B cell (primary cell): ENCODE measurements at regions not wholly inside any gene's neighbourhood (a gene's known extent, or its start where the extent isn't known, plus 50 kb on each side); places are given as distances from the start of the nearest gene placed in this dataset.

Experiments used
- ATAC-seq: fragments of 200-7000 bp; cut with Tn5 transposase; one replicate; pipeline ENCODE4 v1.10.0; 2021; ENCODE audit warnings: low read depth, mild to moderate bottlenecking, moderate number of reproducible peaks, moderate library complexity
- CTCF ChIA-PET: fragments of 350-600 bp; sonication (Branson Sonifier 250); formaldehyde crosslinking; loops from one replicate; lab custom pipeline; 2021; ENCODE audit warnings: antibody characterized with exemption, inconsistent platforms; lab: Charles Lee
- POLR2A ChIA-PET: fragments of 350-600 bp; sonication (Branson Sonifier 250); formaldehyde crosslinking; loops from one replicate; lab custom pipeline; 2021; ENCODE audit warnings: antibody characterized with exemption; lab: Charles Lee
- DNase-seq: peaks from one replicate; pipeline ENCODE4 v3.0.0; 2013
- H2AFZ ChIP-seq: 2 replicates; pipeline ENCODE4 v1.6.1; 2012; ENCODE audit warnings: mild to moderate bottlenecking, low read depth, low read length; ENCODE audit not compliant: insufficient read depth, poor library complexity, severe bottlenecking
- H3K27ac ChIP-seq, 2 donors: 1 replicate in 1 of 2; 2 replicates in 1 of 2; pipeline ENCODE4 v1.5.1; 2012 to 2013; ENCODE audit warnings: low read length in 2 of 2, mild to moderate bottlenecking in 2 of 2, moderate library complexity in 1 of 2
- H3K27me3 ChIP-seq, 4 experiments: fragments of 200-600 bp in 1 of 4; sonication (generic) in 1 of 4; replicated peaks in 1 of 4; 1 replicate in 2 of 4; 2 replicates in 2 of 4; pipeline versions ENCODE4 v1.6.1 to v1.7.0; 2013 to 2016; ENCODE audit warnings: low read length in 3 of 4, mild to moderate bottlenecking in 2 of 4, mixed read lengths in 1 of 4, moderate library complexity in 1 of 4; ENCODE audit not compliant: insufficient read depth in 4 of 4, control insufficient read depth in 3 of 4; ENCODE audit errors: control extremely low read depth in 1 of 4
- H3K36me3 ChIP-seq, 2 experiments: replicated peaks in 1 of 2; 1 replicate in 1 of 2; 2 replicates in 1 of 2; pipeline versions ENCODE4 v1.6.1 to v1.7.1; 2013; ENCODE audit warnings: low read length in 1 of 2; ENCODE audit not compliant: insufficient read depth in 2 of 2, control insufficient read depth in 1 of 2; ENCODE audit errors: control extremely low read depth in 1 of 2, extremely low read depth in 1 of 2
- H3K4me1 ChIP-seq, 2 donors: fragments of 200-600 bp in 1 of 2; sonication (generic) in 1 of 2; 1 replicate in 1 of 2; 2 replicates in 1 of 2; pipeline versions ENCODE4 v1.5.1 to v1.6.1; 2013 to 2017; ENCODE audit warnings: low read length in 2 of 2; ENCODE audit not compliant: control insufficient read depth in 2 of 2, insufficient read depth in 2 of 2
- H3K4me2 ChIP-seq: replicated peaks from 2 replicates; pipeline ENCODE3; 2012; ENCODE audit warnings: mild to moderate bottlenecking, low read depth, low read length; ENCODE audit not compliant: poor library complexity, severe bottlenecking
- H3K4me3 ChIP-seq, 5 experiments: fragments of 200-600 bp in 1 of 5; sonication (generic) in 1 of 5; 1 replicate in 3 of 5; 2 replicates in 2 of 5; pipeline versions ENCODE4 v1.5.1 to v1.7.0; 2011 to 2016; ENCODE audit warnings: low read length in 4 of 5, mild to moderate bottlenecking in 4 of 5, low read depth in 2 of 5, control low read depth in 1 of 5, moderate library complexity in 1 of 5; ENCODE audit not compliant: insufficient read depth in 1 of 5; ENCODE audit errors: control extremely low read depth in 1 of 5, extremely low read depth in 1 of 5
- H3K79me2 ChIP-seq: fragments of 200-600 bp; sonication (generic); one replicate; pipeline ENCODE4 v1.6.0; 2016; ENCODE audit warnings: low read length; ENCODE audit not compliant: control insufficient read depth, insufficient read depth
- H3K9ac ChIP-seq: fragments of 200-600 bp; sonication (generic); 2 replicates; pipeline ENCODE4 v1.6.1; 2017; ENCODE audit warnings: mild to moderate bottlenecking, low read length, moderate library complexity
- H3K9me3 ChIP-seq, 3 donors: one replicate each; pipeline versions ENCODE4 v1.6.1 to v1.7.1; 2013; ENCODE audit warnings: low read length in 2 of 3; ENCODE audit not compliant: control insufficient read depth in 2 of 3, insufficient read depth in 1 of 3; ENCODE audit errors: control extremely low read depth in 1 of 3
- H4K20me1 ChIP-seq: 2 replicates; pipeline ENCODE4 v1.6.0; 2012; ENCODE audit warnings: mild to moderate bottlenecking, low read length; ENCODE audit not compliant: insufficient read depth, control insufficient read depth, poor library complexity, severe bottlenecking
- H3K27ac Mint-ChIP-seq: one replicate; pipeline ENCODE4 v1.8.0; 2021; ENCODE audit warnings: mixed read lengths
- H3K27me3 Mint-ChIP-seq: one replicate; pipeline ENCODE4 v1.8.0; 2021; ENCODE audit warnings: mixed read lengths
- H3K4me1 Mint-ChIP-seq: one replicate; pipeline ENCODE4 v1.8.0; 2021; ENCODE audit warnings: mixed read lengths
- H3K4me3 Mint-ChIP-seq: one replicate; pipeline ENCODE4 v1.8.0; 2021; ENCODE audit warnings: mixed read lengths
- H3K9me3 Mint-ChIP-seq: one replicate; pipeline ENCODE4 v1.8.0; 2022; ENCODE audit warnings: mixed read lengths; ENCODE audit not compliant: insufficient read depth
- CTCF ChIP-seq: fragments of 200-600 bp; IDR thresholded peaks from one replicate; pipeline ENCODE4 v1.8.0; 2022; ENCODE audit warnings: antibody characterized with exemption, mild to moderate bottlenecking
- EZH2 ChIP-seq: IDR thresholded peaks from 2 replicates; pipeline ENCODE4 v1.6.1; 2012; ENCODE audit warnings: borderline replicate concordance, low read depth, mild to moderate bottlenecking, moderate library complexity, low read length; ENCODE audit not compliant: insufficient read depth, poor library complexity, severe bottlenecking
- WGBS: methylation state at CpG from one replicate; pipeline ENCODE4 v1.1.5; 2013; ENCODE audit warnings: missing lambda C conversion rate; ENCODE audit not compliant: insufficient coverage; 5-methylcytosine and 5-hydroxymethylcytosine counted together
- intact Hi-C: fragments of 100-400 bp; cut with micrococcal nuclease; formaldehyde crosslinking; loops from one replicate; pipeline ENCODE4 v1.10.0; 2022

DNA sequence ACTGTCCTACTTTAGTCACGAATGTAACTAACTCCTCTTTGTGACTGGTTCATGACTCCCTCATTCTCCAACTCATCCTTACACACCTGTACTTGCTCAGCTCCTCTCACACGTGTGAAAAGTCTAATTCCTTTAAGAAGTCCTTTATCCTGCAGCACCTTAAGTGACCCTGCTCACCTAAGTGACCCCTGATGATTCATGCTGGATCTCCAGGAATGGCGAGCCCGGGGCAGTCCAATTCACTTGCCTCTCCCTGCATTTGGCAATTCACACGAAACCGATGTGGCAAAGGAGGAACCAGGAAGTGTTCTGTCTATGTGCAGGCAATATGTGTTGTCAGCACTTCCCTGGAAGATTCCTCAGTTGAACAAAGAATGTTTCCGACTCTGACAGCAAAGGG lies 189.8 kb upstream of the NABP1 start:
- Histone ChIP-seq H3K4me1 (no peaks in the 10 kb centered on the region), H3K4me3 (no peak overlapping the region), H3K36me3 (no peaks in the 10 kb centered on the region), H3K9me3 (peaks cover 0 to 3% (median 0%) of the 10 kb centered on the region in 3 donors), H3K27ac (no peak overlapping the region), H2AFZ (no peak overlapping the region), H3K4me2 (no peak overlapping the region), H3K79me2 (no peaks in the 10 kb centered on the region), H3K27me3 (peaks cover 0 to 4% (median 0%) of the 10 kb centered on the region in 4 experiments), H3K9ac (no peak overlapping the region), H4K20me1 (no peaks in the 10 kb centered on the region)
- Mint-ChIP-seq H3K4me1 (no peaks in the 10 kb centered on the region), H3K27me3 (peaks cover 20% of the 10 kb centered on the region), H3K4me3 (no peak overlapping the region), H3K9me3 (peaks cover 8% of the 10 kb centered on the region), H3K27ac (no peak overlapping the region)
- TF ChIP-seq EZH2 (no peak), CTCF (no peak)
- CTCF ChIA-PET, result no interaction called here
- 85% methylated on average over 7 of the region's 7 CpGs for WGBS
- intact Hi-C loops, result no loop called here
- DNase-seq, result no peak
- POLR2A ChIA-PET, result no interaction called here
- no peak for ATAC-seq

DNA sequence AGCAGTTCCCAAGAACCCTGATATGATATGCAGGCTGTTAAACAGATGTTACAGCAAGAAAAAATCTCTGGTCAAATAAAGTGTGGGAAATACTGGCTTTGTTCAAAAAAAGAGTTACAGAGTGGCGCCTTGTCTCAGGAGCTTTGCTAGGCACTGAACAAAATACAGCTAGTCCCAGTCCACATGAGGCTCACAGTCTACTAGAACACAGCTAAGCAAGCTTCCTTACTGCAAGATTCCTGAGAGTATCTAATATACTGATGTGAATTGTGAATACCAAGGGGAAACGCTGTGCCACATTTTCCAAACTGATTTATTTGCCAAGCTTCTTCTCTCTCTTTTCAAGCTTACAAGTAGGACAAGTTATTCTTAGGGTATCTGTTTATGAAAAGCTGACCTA lies 188.8 kb upstream of the NABP1 start:
- H3K9me3 Mint-ChIP-seq, result no peaks in the 10 kb centered on the region
- ChIA-PET CTCF (no interaction called here), POLR2A (no interaction called here)
- H3K4me1 ChIP-seq, result no peaks in the 10 kb centered on the region
- peaks cover 0 to 4% (median under 1%) of the 10 kb centered on the region in 4 experiments for H3K27me3 ChIP-seq
- no peak overlapping the region for H2AFZ ChIP-seq
- no peaks in the 10 kb centered on the region for H3K9me3 ChIP-seq
- no peak overlapping the region for H3K9ac ChIP-seq
- H4K20me1 ChIP-seq, result no peaks in the 10 kb centered on the region
- H3K36me3 ChIP-seq, result no peaks in the 10 kb centered on the region
- WGBS, result no CpG with 5 or more reads among the region's 2 CpGs
- TF ChIP-seq EZH2 (no peak), CTCF (no peak)
- ATAC-seq (no peak), DNase-seq (no peak)
- H3K4me3 ChIP-seq, result no peak overlapping the region
- H3K4me1 Mint-ChIP-seq, result no peaks in the 10 kb centered on the region
- no peak overlapping the region for H3K27ac Mint-ChIP-seq
- no peak overlapping the region for H3K27ac ChIP-seq
- H3K4me2 ChIP-seq, result no peak overlapping the region
- H3K27me3 Mint-ChIP-seq, result peaks cover 30% of the 10 kb centered on the region
- intact Hi-C loops, result no loop called here
- H3K4me3 Mint-ChIP-seq, result no peak overlapping the region
- H3K79me2 ChIP-seq, result no peaks in the 10 kb centered on the region
